ENCODE measurements at regions not wholly inside any gene's neighbourhood (a gene's known extent, or its start where the extent isn't known, plus 50 kb on each side); places are given as distances from the start of the nearest gene placed in this dataset.

DNA sequence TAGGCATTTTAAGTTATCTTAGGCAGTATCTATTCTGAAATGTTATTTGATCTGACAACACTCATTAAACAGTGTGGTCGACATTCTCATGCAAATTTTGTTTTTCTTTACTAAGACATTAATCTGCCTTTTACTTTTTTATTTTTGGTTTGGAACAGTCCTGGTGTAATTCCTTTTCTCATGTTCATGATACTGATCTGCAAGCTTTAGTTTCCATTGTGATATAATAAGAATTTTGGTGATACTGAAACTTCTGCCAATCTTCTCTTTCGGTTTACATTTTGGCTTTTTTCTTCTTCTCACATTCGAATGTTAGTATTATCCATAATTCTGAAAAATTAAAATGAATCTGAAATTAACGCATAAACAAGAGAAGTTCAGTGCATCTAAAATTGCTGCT, 281.9 kb upstream of the MTPN start:
- TF ChIP-seq CTCF (IDR thresholded peaks at IDR 0.05; ENCODE audit: low read depth, low read length) (no peak), POLR2A (IDR thresholded peaks at IDR 0.05; ENCODE audit: extremely low read depth, insufficient read length) (no peak), MAX (IDR thresholded peaks at IDR 0.05; ENCODE audit: low read depth, low read length) (no peak)

Data from NB4 (cell line).